Panc1 (cell line): ENCODE measurements at regions not wholly inside any gene's neighbourhood (a gene's known extent, or its start where the extent isn't known, plus 50 kb on each side); places are given as distances from the start of the nearest gene placed in this dataset.

Source experiments
- CTCF ChIP-seq: fragments of 450-650 bp; IDR thresholded peaks from 2 replicates; pipeline ENCODE4 v1.5.1; 2017; ENCODE audit warnings: mild to moderate bottlenecking
- POLR2AphosphoS5 ChIP-seq: IDR thresholded peaks from 2 replicates; pipeline ENCODE4 v1.6.1; 2012; ENCODE audit warnings: mild to moderate bottlenecking, low read depth, low read length, moderate library complexity
- REST ChIP-seq, 2 experiments: IDR thresholded peaks; 2 replicates each; pipeline ENCODE4 v1.6.1; 2011 to 2012; ENCODE audit warnings: low read depth in 2 of 2, control low read depth in 1 of 2, low read length in 1 of 2, mild to moderate bottlenecking in 1 of 2, moderate library complexity in 1 of 2; ENCODE audit not compliant: insufficient read depth in 1 of 2
- SIN3A ChIP-seq: IDR thresholded peaks from 2 replicates; pipeline ENCODE4 v1.6.1; 2012; ENCODE audit warnings: low read depth, mild to moderate bottlenecking, low read length, moderate library complexity, borderline replicate concordance; ENCODE audit not compliant: insufficient read depth
- TCF7L2 ChIP-seq: IDR thresholded peaks from 2 replicates; pipeline ENCODE4 v1.6.1; 2011; ENCODE audit warnings: mild to moderate bottlenecking, low read depth, low read length, inconsistent platforms

- TF ChIP-seq CTCF = no peak
- no peak for TF ChIP-seq POLR2AphosphoS5
- no peak for TF ChIP-seq REST (IDR thresholded peaks at IDR 0.05; ENCODE audit: insufficient read depth in 1 of 2, low read depth in 2 of 2, low read length in 1 of 2)
- no peak for TF ChIP-seq TCF7L2
- TF ChIP-seq SIN3A = no peak
Measured at GRCh38 chr2:122929347-122929746, 1095.7 kb upstream of the CNTNAP5 start.
